ENCODE measurements at regions not wholly inside any gene's neighbourhood (a gene's known extent, or its start where the extent isn't known, plus 50 kb on each side); places are given as distances from the start of the nearest gene placed in this dataset.

Small RNA genes in the stretch of these regions (small RNA-seq; reads per million reads assigned to genes)
- 1.1 reads per million, percentile 37 among the genes with 10 or more reads in this experiment for gene RNA5SP528

Measured in GM12878 (cell line).